Glutamatergic neuron (in vitro differentiated cells): ENCODE measurements at regions not wholly inside any gene's neighbourhood (a gene's known extent, or its start where the extent isn't known, plus 50 kb on each side); places are given as distances from the start of the nearest gene placed in this dataset.
A peak's percentile ranks its signal among the peaks of the same experiment; 100 is the strongest.

Source experiments
- DNase-seq: peaks from one replicate; pipeline ENCODE4 v3.0.0; 2022
- H3K27ac Mint-ChIP-seq: one replicate; pipeline ENCODE4 v1.8.0; 2020; ENCODE audit warnings: mild to moderate bottlenecking, mixed read lengths, inconsistent platforms; ENCODE audit not compliant: unreplicated experiment
- H3K27me3 Mint-ChIP-seq: one replicate; pipeline ENCODE4 v1.8.0; 2020; ENCODE audit warnings: mild to moderate bottlenecking, moderate library complexity, mixed read lengths, inconsistent platforms; ENCODE audit not compliant: unreplicated experiment
- H3K36me3 Mint-ChIP-seq: one replicate; pipeline ENCODE4 v1.8.0; 2020; ENCODE audit warnings: mild to moderate bottlenecking, mixed read lengths, inconsistent platforms; ENCODE audit not compliant: unreplicated experiment
- H3K4me1 Mint-ChIP-seq: one replicate; pipeline ENCODE4 v1.8.0; 2020; ENCODE audit warnings: mild to moderate bottlenecking, low read depth, mixed read lengths, inconsistent platforms; ENCODE audit not compliant: unreplicated experiment
- H3K4me3 Mint-ChIP-seq: one replicate; pipeline ENCODE4 v1.8.0; 2020; ENCODE audit warnings: mild to moderate bottlenecking, mixed read lengths, inconsistent platforms; ENCODE audit not compliant: unreplicated experiment
- H3K9me3 Mint-ChIP-seq: one replicate; pipeline ENCODE4 v1.8.0; 2020; ENCODE audit warnings: mild to moderate bottlenecking, moderate library complexity, mixed read lengths, inconsistent platforms; ENCODE audit not compliant: unreplicated experiment
- TF ChIP-seq, protein P1 (sequence below): fragments of 200-600 bp; sonication (generic); IDR thresholded peaks from one replicate; pipeline ENCODE4 v1.5.0; 2021; ENCODE audit not compliant: partially characterized antibody, unreplicated experiment

DNA sequence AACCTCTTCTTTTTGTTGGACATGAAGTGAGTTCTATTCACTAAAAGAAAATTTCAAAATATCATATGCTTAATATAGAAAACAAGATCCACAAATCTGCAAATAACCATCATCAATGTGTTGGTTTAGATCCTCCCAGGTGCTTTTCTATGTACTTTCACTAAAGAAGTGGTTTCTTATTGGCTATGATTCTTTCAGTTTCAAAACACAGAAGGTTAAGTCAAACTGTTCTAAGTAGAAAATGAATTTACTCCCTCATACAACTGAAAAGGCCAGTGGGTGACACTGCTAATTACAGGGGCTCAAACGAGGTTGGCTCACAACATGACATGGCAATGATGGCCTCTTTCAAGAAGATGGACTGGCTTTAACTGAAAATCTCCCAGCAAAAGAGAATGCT is 111.7 kb downstream of the GALR1 start:
- Mint-ChIP-seq H3K4me1 (peaks cover 2% of the 10 kb centered on the region), H3K9me3 (peaks cover 3% of the 10 kb centered on the region), H3K4me3 (no peak overlapping the region), H3K27me3 (no peaks in the 10 kb centered on the region), H3K27ac (no peak overlapping the region), H3K36me3 (peaks cover 26% of the 10 kb centered on the region)
- TF ChIP-seq, protein P1, sequence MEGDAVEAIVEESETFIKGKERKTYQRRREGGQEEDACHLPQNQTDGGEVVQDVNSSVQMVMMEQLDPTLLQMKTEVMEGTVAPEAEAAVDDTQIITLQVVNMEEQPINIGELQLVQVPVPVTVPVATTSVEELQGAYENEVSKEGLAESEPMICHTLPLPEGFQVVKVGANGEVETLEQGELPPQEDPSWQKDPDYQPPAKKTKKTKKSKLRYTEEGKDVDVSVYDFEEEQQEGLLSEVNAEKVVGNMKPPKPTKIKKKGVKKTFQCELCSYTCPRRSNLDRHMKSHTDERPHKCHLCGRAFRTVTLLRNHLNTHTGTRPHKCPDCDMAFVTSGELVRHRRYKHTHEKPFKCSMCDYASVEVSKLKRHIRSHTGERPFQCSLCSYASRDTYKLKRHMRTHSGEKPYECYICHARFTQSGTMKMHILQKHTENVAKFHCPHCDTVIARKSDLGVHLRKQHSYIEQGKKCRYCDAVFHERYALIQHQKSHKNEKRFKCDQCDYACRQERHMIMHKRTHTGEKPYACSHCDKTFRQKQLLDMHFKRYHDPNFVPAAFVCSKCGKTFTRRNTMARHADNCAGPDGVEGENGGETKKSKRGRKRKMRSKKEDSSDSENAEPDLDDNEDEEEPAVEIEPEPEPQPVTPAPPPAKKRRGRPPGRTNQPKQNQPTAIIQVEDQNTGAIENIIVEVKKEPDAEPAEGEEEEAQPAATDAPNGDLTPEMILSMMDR, result no peak
- DNase-seq, result no peak

GRCh38 chr18:77365667-77366066 is 116.0 kb downstream of the GALR1 start:
- Mint-ChIP-seq H3K4me3 (no peak overlapping the region), H3K36me3 (peaks cover 28% of the 10 kb centered on the region), H3K4me1 (peaks cover 7% of the 10 kb centered on the region), H3K9me3 (peaks cover 14% of the 10 kb centered on the region), H3K27me3 (peaks cover 2% of the 10 kb centered on the region), H3K27ac (no peak overlapping the region)
- TF ChIP-seq, protein P1, result no peak
- DNase-seq, result no peak

- no peak overlapping the region for H3K27ac Mint-ChIP-seq
Measured at GRCh38 chr18:77366067-77366719, 116.5 kb downstream of the GALR1 start.

DNA sequence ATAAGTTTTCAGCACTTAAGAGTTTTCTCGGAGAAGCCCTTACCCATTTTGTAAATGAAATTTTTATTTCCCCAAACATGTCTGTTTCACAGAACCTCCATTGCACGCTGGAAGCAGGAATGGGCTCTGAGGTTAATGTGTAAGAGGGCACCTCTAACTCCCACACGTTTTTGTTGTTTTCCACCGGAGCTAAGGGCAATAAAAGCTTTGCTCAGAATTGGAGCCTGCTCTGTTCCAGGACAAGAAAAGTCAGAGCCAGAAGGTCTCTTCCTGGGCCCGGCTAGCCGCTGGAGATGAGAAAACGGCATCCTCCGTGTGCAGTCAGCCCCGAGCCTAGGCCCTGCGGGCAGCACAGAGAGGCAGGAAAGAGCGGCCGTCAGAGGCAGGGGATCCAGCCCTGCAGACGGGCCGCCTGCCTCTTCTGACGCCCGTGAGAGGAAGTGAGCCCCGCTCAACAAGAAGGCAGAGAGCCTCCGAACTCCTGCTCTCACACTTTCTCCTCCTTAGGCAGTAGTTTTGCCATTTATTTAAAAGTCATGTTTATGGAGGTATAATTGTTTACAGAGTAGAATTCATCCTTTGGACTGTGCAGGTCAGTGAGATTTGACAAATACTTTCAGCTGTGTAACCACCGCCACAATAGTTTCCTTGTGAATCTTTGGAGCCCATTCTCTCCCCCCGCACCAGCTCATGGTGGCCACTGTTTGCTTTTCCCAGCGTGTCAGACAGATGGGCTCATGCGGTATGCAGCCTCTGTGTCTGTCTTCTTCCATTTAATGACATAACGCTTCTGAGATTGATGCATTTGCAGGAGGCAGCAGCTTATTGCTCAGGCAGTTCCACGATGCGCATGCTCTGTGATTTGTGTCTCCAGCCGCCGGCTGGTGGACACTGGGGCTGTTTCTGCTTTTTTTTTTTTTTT is 117.3 kb downstream of the GALR1 start:
- peak; percentile 65 for DNase-seq
- Mint-ChIP-seq H3K4me3 (peak overlapping the region; percentile 77), H3K36me3 (peaks cover 18% of the 10 kb centered on the region), H3K9me3 (peaks cover 12% of the 10 kb centered on the region), H3K4me1 (peaks cover 7% of the 10 kb centered on the region), H3K27ac (peak overlapping the region; percentile 94), H3K27me3 (peaks cover 2% of the 10 kb centered on the region)
- TF ChIP-seq, protein P1, result no peak

More at GRCh38 chr18:77366067-77366719, 116.5 kb downstream of the GALR1 start:
- H3K36me3 Mint-ChIP-seq, result peaks cover 22% of the 10 kb centered on the region
- H3K9me3 Mint-ChIP-seq, result peaks cover 11% of the 10 kb centered on the region
- no peak for DNase-seq
- TF ChIP-seq, protein P1, result no peak
- peaks cover 2% of the 10 kb centered on the region for H3K27me3 Mint-ChIP-seq
- peaks cover 7% of the 10 kb centered on the region for H3K4me1 Mint-ChIP-seq
- H3K4me3 Mint-ChIP-seq, result no peak overlapping the region

- Mint-ChIP-seq H3K9me3 (peaks cover 12% of the 10 kb centered on the region), H3K27me3 (peaks cover 2% of the 10 kb centered on the region), H3K4me1 (peaks cover 7% of the 10 kb centered on the region), H3K4me3 (no peak overlapping the region), H3K27ac (no peak overlapping the region), H3K36me3 (peaks cover 10% of the 10 kb centered on the region)
- DNase-seq, result no peak
- TF ChIP-seq, protein P1, result no peak
Measured at GRCh38 chr18:77369644-77370043, 120.0 kb downstream of the GALR1 start.
